ENCODE measurements at regions not wholly inside any gene's neighbourhood (a gene's known extent, or its start where the extent isn't known, plus 50 kb on each side); places are given as distances from the start of the nearest gene placed in this dataset.

DNA sequence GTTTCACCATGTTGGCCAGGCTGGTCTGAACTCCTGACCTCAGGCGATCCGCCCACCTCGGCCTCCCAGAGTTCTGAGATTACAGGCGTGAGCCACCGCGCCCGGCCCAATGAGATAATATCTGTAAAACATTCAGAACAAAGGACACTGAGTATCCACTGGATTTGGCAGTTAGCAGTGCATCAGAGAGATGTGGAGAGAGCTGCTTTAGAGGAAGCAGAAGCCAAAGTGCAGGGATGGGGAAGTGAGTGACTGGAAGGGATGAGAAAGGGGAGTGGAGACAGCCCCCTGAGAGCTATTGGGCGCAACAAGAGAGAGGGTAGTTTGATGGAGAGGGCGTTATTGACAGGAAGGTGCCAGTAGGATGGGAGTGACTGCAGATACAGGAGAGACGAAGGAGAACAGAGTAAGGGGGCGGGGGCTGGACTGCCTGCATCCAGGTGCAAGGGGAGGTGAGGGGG, 157.5 kb upstream of the SHB start:
- no peak for DNase-seq
- peaks cover 16% of the 10 kb centered on the region for H3K4me1 Mint-ChIP-seq (ENCODE audit: low read depth)
- peaks cover 11% of the 10 kb centered on the region for H3K27me3 Mint-ChIP-seq
- H3K4me3 Mint-ChIP-seq: no peak overlapping the region
- no peak overlapping the region for H3K27ac Mint-ChIP-seq
- peaks cover 3% of the 10 kb centered on the region for H3K9me3 Mint-ChIP-seq
- H3K36me3 Mint-ChIP-seq (ENCODE audit: low read depth): no peaks in the 10 kb centered on the region

DNA sequence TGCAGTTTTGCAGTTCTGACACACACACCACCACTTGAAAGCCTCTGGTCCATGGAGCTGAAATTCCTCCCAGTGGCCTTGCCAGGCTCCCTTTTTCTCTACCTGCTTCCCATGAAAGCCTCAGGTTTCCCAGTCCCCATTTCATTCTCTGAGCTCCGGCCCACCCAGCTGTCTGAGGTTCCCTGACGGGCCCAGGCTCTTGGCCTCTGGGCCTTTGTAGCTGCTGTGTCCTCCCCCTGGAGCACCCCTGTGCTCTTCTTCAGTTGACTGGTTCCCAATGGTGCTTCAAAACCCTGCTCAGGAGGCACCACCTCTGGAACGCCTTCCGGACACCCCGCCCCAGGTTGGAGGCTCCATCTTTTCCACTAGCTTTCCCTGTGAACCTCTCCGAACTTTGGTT, 155.9 kb upstream of the SHB start:
- H3K36me3 Mint-ChIP-seq (ENCODE audit: low read depth): no peaks in the 10 kb centered on the region
- no peak overlapping the region for H3K27ac Mint-ChIP-seq
- peaks cover 16% of the 10 kb centered on the region for H3K4me1 Mint-ChIP-seq (ENCODE audit: low read depth)
- peaks cover 11% of the 10 kb centered on the region for H3K27me3 Mint-ChIP-seq
- DNase-seq: no peak
- peaks cover 3% of the 10 kb centered on the region for H3K9me3 Mint-ChIP-seq
- H3K4me3 Mint-ChIP-seq: no peak overlapping the region

DNA sequence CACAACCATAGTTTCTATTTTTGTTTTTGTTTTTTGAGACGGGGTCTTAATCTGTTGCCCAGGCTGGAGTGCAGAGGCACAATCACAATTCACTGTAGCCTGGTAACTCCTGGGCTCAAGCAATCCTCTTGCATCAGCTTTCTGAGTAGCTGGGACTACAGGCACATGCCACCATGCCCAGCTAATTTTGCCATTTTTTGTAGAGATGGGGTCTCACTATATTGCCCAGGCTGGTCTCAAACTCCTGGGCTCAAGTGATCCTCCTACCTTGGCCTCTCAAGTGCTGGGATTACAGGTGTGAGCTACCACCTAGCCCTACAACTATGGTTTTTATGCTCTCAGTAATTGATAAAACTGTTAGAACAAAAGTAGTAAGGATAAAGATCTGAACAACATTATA, 147.5 kb upstream of the SHB start:
- H3K27me3 Mint-ChIP-seq: peaks cover 4% of the 10 kb centered on the region
- no peaks in the 10 kb centered on the region for H3K4me1 Mint-ChIP-seq (ENCODE audit: low read depth)
- no peaks in the 10 kb centered on the region for H3K36me3 Mint-ChIP-seq (ENCODE audit: low read depth)
- H3K4me3 Mint-ChIP-seq: no peak overlapping the region
- no peak overlapping the region for H3K27ac Mint-ChIP-seq
- DNase-seq: no peak
- H3K9me3 Mint-ChIP-seq: no peaks in the 10 kb centered on the region

DNA sequence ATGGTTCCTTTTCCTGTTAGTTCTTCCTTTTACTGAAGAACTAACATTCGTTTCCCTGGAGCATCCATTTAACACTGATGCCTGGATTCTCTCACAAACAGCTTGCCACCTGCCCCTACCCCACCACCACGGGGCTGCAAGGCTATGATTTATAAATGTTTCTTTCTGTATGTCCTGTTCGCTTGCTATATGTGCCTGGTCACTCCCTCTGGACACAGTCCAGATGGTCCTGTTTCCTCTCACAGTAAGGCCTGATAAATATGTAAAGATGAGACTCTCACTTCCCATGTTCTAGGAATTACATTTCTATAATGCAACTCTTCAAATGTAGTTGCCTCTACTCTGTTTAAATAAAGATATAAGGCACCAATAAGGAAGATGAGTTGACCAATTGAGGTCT, 146.4 kb upstream of the SHB start:
- no peak for DNase-seq
- no peaks in the 10 kb centered on the region for H3K4me1 Mint-ChIP-seq (ENCODE audit: low read depth)
- no peak overlapping the region for H3K4me3 Mint-ChIP-seq
- no peaks in the 10 kb centered on the region for H3K36me3 Mint-ChIP-seq (ENCODE audit: low read depth)
- no peaks in the 10 kb centered on the region for H3K9me3 Mint-ChIP-seq
- H3K27ac Mint-ChIP-seq: no peak overlapping the region
- peaks cover 4% of the 10 kb centered on the region for H3K27me3 Mint-ChIP-seq

DNA sequence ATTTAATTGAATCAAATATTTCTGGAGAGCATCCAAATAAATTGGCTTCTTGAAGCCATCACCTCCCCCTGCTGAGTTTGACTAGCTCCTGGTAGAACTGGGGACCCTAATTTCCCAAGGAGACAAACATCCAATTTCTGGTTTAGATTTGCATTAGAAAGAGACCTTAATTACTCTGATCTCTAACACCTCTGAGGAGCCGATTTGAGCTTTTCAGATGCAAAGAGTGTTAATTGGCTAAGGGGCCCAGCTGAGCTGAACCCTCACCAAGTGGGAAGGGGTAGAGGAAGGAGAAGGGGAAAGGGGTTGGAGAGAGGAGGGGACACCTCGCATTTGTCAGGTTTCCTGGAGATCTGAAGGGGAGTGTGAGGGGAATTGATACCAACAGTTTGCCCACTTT, 145.4 kb upstream of the SHB start:
- Mint-ChIP-seq H3K27me3 (peaks cover 4% of the 10 kb centered on the region), H3K9me3 (no peaks in the 10 kb centered on the region), H3K27ac (no peak overlapping the region), H3K4me1 (ENCODE audit: low read depth) (no peaks in the 10 kb centered on the region), H3K36me3 (ENCODE audit: low read depth) (no peaks in the 10 kb centered on the region), H3K4me3 (no peak overlapping the region)
- DNase-seq: no peak

DNA sequence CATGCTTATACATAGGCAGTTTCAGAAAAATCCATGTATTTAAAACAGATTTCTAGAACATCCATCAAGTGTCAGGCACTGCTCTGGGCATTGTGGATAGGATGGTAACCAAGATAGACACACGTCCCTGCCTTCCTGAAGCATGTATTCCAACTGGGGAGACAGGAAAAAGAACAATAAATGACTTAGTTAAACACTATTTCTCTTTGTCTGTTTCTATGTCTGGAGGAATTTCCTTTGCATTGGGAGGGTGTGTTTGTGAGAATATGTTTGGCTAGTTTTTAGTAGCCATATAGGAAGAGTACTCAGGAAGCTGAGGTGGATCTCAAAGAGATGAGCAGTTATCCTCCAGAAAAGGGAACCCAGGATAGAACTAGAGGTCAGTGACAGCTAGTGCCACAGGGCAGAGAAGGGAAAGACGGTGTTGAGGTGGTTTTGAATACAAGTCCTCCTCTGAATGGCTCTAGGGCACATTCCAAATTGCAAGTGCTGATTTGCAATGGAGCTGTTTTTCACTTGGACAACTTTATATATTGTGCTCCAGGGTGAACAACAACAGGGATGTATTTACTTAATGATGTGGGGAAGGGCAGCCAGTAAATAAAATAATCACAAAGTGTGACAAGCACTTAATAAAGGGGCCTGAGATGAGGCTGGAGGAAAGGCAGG, 144.7 kb upstream of the SHB start:
- no peak for DNase-seq
- no peak overlapping the region for H3K27ac Mint-ChIP-seq

DNA sequence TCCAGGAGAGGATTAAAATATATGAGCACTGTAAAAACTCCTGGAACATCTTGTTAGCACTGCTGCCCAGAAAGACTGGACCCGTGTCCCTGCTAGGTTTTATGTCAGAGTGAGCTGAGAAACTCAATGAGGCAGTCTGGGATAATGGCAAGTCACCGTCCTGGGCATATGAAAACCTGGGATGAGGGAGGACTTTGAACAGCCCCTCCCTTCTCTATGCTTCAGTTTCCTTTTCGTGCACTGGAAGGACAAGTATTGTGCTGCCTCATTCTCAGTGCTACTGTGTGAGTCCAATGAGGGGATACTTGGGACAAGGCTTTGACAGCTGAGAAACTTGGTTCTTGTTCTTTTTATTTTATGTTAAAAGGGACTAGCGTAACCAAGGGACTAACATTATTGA, 143.0 kb upstream of the SHB start:
- no peaks in the 10 kb centered on the region for H3K4me1 Mint-ChIP-seq (ENCODE audit: low read depth)
- no peaks in the 10 kb centered on the region for H3K36me3 Mint-ChIP-seq (ENCODE audit: low read depth)
- no peaks in the 10 kb centered on the region for H3K9me3 Mint-ChIP-seq
- H3K27ac Mint-ChIP-seq: no peak overlapping the region
- no peak overlapping the region for H3K4me3 Mint-ChIP-seq
- peaks cover 6% of the 10 kb centered on the region for H3K27me3 Mint-ChIP-seq
- no peak for DNase-seq

More for the DNA sequence above, 144.7 kb upstream of the SHB start:
- no peaks in the 10 kb centered on the region for H3K36me3 Mint-ChIP-seq (ENCODE audit: low read depth)
- H3K4me3 Mint-ChIP-seq: no peak overlapping the region
- H3K4me1 Mint-ChIP-seq (ENCODE audit: low read depth): no peaks in the 10 kb centered on the region
- no peaks in the 10 kb centered on the region for H3K9me3 Mint-ChIP-seq
- peaks cover 4% of the 10 kb centered on the region for H3K27me3 Mint-ChIP-seq

DNA sequence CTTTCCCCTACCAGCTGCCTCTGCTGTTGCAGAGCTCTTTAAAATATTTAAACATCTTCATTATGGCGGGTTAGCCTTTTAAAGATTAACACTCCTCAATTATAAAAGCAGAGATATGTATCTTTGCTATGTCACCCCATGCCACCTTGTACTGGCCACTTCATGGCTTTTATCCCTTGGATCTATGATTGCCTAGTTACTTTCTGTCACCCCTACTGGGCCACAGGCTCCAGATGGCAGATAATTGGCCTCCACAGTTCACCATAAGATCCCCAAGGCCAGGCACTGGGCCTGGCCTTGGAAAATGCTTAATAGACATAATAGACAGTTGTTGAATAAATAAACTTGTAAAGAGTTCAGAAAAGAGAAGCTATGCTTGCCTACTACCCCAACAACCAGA, 142.0 kb upstream of the SHB start:
- DNase-seq: no peak
- no peaks in the 10 kb centered on the region for H3K36me3 Mint-ChIP-seq (ENCODE audit: low read depth)
- H3K27ac Mint-ChIP-seq: no peak overlapping the region
- H3K4me1 Mint-ChIP-seq (ENCODE audit: low read depth): no peaks in the 10 kb centered on the region
- no peak overlapping the region for H3K4me3 Mint-ChIP-seq
- H3K9me3 Mint-ChIP-seq: no peaks in the 10 kb centered on the region
- H3K27me3 Mint-ChIP-seq: peaks cover 6% of the 10 kb centered on the region

DNA sequence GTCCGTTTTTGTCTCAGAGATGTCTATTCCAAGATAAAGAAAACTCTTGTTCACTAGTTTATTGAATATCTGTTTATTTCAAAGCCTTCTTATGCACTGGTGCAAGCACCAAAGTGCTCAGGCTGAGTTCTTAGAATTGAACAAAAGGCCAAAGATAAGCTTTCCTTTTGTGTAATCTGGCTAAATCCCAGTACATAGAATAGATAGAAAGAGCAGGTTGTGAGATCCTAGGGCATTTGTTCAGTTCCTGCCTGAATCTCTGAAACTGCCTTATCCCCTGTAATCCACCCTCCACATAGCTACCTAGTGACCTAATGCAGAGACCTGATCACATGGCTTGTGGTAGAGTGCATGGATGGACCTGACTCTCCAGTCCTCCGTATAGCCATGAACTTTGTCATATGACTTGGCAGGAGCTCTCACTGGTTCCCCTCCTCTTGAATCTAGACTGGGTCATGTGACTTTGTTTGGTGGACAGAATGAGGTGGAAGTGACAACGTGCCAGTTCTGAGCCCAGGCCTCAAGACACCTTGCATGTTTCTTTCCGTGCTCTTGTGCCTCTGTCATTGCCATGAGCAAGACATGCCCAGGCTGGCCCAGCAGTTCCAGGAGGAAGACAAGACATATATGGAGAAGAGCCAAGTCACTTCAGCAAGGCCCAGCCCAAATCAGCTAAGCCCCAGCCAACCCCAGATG, 139.3 kb upstream of the SHB start:
- DNase-seq: no peak
- Mint-ChIP-seq H3K27me3 (peaks cover 3% of the 10 kb centered on the region), H3K4me1 (ENCODE audit: low read depth) (peaks cover 3% of the 10 kb centered on the region), H3K4me3 (no peak overlapping the region), H3K27ac (no peak overlapping the region), H3K36me3 (ENCODE audit: low read depth) (no peaks in the 10 kb centered on the region), H3K9me3 (no peaks in the 10 kb centered on the region)

DNA sequence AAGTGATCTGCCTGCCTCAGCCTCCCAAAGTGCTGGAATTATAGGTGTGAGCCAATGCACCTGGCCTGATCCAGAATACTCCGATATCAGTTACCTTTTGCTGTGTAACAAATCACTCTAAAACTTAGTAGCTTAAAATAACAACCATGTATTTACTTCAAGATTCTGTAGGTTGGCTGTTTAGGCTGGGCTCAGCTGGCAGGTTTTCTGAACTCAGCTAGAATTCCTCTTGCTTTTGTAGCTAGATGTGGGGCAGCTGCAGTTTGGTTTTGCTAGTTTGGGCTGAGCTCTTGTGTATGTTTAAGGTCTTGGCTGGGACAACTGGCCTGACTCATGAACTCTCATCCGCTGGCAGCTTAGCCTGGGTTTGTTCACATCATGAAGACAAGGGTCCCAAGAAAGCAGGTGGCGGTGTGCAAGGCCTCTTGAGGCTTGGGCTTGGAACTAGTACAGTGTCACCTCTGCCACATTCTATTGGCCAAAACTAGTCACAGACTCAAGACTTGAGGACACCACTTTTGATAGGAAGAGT, 138.3 kb upstream of the SHB start:
- H3K27ac Mint-ChIP-seq: no peak overlapping the region
- no peak overlapping the region for H3K4me3 Mint-ChIP-seq
- DNase-seq: no peak
- H3K9me3 Mint-ChIP-seq: no peaks in the 10 kb centered on the region
- peaks cover 3% of the 10 kb centered on the region for H3K4me1 Mint-ChIP-seq (ENCODE audit: low read depth)
- peaks cover 3% of the 10 kb centered on the region for H3K27me3 Mint-ChIP-seq
- H3K36me3 Mint-ChIP-seq (ENCODE audit: low read depth): no peaks in the 10 kb centered on the region

DNA sequence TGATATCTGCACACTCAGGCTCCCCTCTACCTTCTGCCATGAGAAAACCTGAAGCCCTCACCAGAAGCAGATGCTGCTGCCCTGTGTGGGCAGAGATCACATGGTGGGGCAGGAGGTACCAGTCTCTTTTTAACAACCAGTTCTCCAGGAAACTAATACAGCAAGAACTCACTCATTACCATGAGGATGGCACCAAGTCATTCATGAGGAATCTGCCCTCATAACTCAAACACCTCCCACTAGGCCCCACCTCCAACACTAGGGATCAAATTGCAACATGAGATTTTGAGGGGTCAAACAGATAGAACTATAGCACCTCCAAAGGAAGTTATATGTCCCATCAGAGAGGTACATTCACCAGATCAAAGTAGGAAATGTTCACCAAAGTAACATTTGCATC, 136.3 kb upstream of the SHB start:
- H3K27ac Mint-ChIP-seq: no peak overlapping the region
- no peak for DNase-seq
- H3K27me3 Mint-ChIP-seq: peaks cover 5% of the 10 kb centered on the region
- no peaks in the 10 kb centered on the region for H3K36me3 Mint-ChIP-seq (ENCODE audit: low read depth)
- no peaks in the 10 kb centered on the region for H3K9me3 Mint-ChIP-seq
- H3K4me1 Mint-ChIP-seq (ENCODE audit: low read depth): peaks cover 3% of the 10 kb centered on the region
- no peak overlapping the region for H3K4me3 Mint-ChIP-seq

DNA sequence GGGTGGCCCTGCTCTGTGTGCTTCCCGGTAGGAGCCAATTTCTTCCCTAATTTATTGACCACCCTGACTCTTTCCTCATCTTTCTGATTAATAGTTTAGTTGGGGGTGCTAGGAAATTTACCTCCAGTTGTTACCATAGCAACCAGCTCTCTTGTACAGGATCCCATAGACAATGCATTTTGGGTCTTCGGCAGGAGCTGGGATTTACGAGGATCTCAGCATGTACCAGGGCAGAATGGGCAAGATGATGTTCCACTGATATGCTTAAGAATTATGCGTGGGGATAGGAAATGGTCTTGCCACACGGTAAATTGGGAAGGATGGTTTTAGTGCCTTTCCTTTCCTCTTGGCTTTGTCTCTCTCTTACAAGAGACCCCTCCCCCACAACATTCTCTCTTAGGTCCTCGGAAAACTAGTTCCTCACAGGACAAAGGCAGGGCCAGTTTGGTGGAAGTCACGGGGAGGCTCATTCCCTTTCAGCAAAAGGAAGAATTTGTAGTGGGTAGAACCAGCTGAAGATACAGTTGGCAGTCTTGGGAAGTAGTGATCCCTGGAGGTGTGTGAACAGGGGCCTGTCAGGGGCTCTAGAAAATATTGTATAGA, 133.4 kb upstream of the SHB start:
- Mint-ChIP-seq H3K4me3 (no peak overlapping the region), H3K27ac (no peak overlapping the region), H3K27me3 (peaks cover 3% of the 10 kb centered on the region), H3K36me3 (ENCODE audit: low read depth) (no peaks in the 10 kb centered on the region), H3K4me1 (ENCODE audit: low read depth) (peaks cover 3% of the 10 kb centered on the region), H3K9me3 (no peaks in the 10 kb centered on the region)
- DNase-seq: no peak

DNA sequence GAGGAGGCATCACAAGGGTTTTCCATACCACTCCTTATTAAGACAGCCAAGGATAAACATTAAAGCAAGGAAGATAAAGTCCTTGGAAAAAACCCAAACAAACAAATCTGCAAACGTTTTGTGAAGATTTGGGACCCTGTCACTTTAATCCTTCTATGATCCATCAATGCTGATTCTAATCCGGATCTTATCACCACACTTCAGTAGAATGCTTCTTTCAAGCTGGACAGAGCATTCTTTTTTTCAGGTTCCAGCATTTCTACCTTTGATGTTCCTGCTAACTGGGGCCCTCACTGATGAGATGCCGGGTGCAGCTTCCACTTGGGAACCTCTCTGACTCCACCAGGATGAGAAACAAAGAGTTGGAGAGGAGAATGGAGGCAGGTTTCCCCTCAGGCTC, 132.8 kb upstream of the SHB start:
- Mint-ChIP-seq H3K4me3 (no peak overlapping the region), H3K27me3 (peaks cover 3% of the 10 kb centered on the region), H3K27ac (no peak overlapping the region), H3K9me3 (no peaks in the 10 kb centered on the region), H3K36me3 (ENCODE audit: low read depth) (no peaks in the 10 kb centered on the region), H3K4me1 (ENCODE audit: low read depth) (peaks cover 3% of the 10 kb centered on the region)
- no peak for DNase-seq

DNA sequence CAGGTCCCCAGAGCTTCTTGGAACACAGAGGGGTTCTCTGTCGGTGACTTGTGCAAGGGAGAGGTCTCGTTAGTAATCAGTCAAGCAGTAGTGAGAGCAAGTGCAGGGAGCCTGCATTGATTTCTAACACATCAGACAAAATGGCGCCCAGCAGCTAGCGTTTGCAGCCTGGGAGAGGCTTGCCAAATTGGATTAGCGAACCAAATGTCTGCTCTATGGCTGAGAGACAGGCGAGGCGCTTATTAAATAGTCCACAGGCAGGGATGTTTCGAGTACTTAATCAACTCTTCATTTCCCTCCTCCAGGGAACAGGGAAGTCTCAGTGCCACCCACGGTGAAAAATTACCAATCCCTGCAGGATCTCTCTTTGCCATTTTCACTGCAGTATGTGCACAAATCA, 131.4 kb upstream of the SHB start:
- H3K27me3 Mint-ChIP-seq: peaks cover 3% of the 10 kb centered on the region
- no peaks in the 10 kb centered on the region for H3K9me3 Mint-ChIP-seq
- no peak for DNase-seq
- H3K4me1 Mint-ChIP-seq (ENCODE audit: low read depth): peaks cover 3% of the 10 kb centered on the region
- no peak overlapping the region for H3K27ac Mint-ChIP-seq
- H3K4me3 Mint-ChIP-seq: no peak overlapping the region
- H3K36me3 Mint-ChIP-seq (ENCODE audit: low read depth): no peaks in the 10 kb centered on the region

DNA sequence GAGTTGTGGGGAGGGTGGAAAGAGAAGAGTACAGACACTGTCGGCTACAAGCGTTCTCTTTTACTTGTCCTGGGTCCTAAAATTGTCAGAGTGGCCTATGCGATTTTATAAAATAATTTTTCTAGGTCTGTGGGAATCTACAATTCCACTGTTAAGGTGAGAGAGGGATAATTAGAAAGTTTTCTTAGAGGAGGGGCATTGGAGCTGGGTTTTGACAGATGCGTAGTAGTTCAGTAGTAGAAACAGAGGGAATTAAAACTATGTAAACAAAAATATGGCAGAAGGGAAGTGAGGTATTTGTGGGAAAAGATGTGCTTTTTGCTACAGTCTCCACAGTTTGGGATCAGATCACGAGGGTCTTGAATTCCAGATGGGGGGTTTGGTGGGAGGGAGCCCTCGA, 129.1 kb upstream of the SHB start:
- H3K36me3 Mint-ChIP-seq (ENCODE audit: low read depth): no peaks in the 10 kb centered on the region
- no peak for DNase-seq
- no peaks in the 10 kb centered on the region for H3K4me1 Mint-ChIP-seq (ENCODE audit: low read depth)
- H3K27ac Mint-ChIP-seq: no peak overlapping the region
- no peak overlapping the region for H3K4me3 Mint-ChIP-seq
- peaks cover 7% of the 10 kb centered on the region for H3K27me3 Mint-ChIP-seq
- no peaks in the 10 kb centered on the region for H3K9me3 Mint-ChIP-seq
